ENCODE measurements at regions not wholly inside any gene's neighbourhood (a gene's known extent, or its start where the extent isn't known, plus 50 kb on each side); places are given as distances from the start of the nearest gene placed in this dataset.

- no peak overlapping the region for H3K27ac ChIP-seq
- peaks cover 0 to 9% (median 0%) of the 10 kb centered on the region in 3 donors for H3K4me1 ChIP-seq
- peaks cover 0 to 14% (median 0%) of the 10 kb centered on the region in 4 donors for H3K27me3 ChIP-seq
- no peaks in the 10 kb centered on the region for H3K9me3 ChIP-seq
- WGBS, 2 donors = 80 to 83% methylated on average over 8 to 10 of the region's 24 CpGs
- H3K4me3 ChIP-seq = no peak overlapping the region
- TF ChIP-seq CTCF (IDR thresholded peaks at IDR 0.05) (no peak), POLR2A (IDR thresholded peaks at IDR 0.05) (no peak)
- intact Hi-C loops (cut with DNase I) = no loop called here
- no peaks in the 10 kb centered on the region for H3K36me3 ChIP-seq
- DNase-seq = no peak
Observed at GRCh38 chr7:155889636-155890511, 77.6 kb upstream of the SHH start.

- Histone ChIP-seq H3K36me3 (no peaks in the 10 kb centered on the region), H3K27me3 (peaks cover 0 to 11% (median 0%) of the 10 kb centered on the region in 4 donors), H3K4me1 (peaks cover 0 to 9% (median 0%) of the 10 kb centered on the region in 3 donors), H3K4me3 (no peak overlapping the region), H3K27ac (no peak overlapping the region), H3K9me3 (no peaks in the 10 kb centered on the region)
- no peak for TF ChIP-seq CTCF (IDR thresholded peaks at IDR 0.05)
- no peak for TF ChIP-seq POLR2A (IDR thresholded peaks at IDR 0.05)
- intact Hi-C loops (cut with DNase I) = no loop called here
- no peak for DNase-seq
- WGBS, 2 donors = 57 to 78% methylated on average over 1 to 3 of the region's 11 CpGs
Observed at GRCh38 chr7:155887174-155887525, 74.9 kb upstream of the SHH start.

- H3K4me3 ChIP-seq = no peak overlapping the region
- peaks cover 0 to 9% (median 0%) of the 10 kb centered on the region in 3 donors for H3K4me1 ChIP-seq
- intact Hi-C loops (cut with DNase I) = no loop called here
- DNase-seq = no peak
- WGBS, 2 donors = 77 to 86% methylated on average over 17 to 27 of the region's 37 CpGs
- TF ChIP-seq POLR2A (IDR thresholded peaks at IDR 0.05) (no peak), CTCF (IDR thresholded peaks at IDR 0.05) (no peak)
- H3K27me3 ChIP-seq = peaks cover 0 to 11% (median 0%) of the 10 kb centered on the region in 4 donors
- H3K27ac ChIP-seq = no peak overlapping the region
- H3K36me3 ChIP-seq = no peaks in the 10 kb centered on the region
- no peaks in the 10 kb centered on the region for H3K9me3 ChIP-seq
Observed at GRCh38 chr7:155886391-155887173, 74.3 kb upstream of the SHH start.

- H3K9me3 ChIP-seq = no peaks in the 10 kb centered on the region
- WGBS, 2 donors = 51 to 55% methylated on average over 16 to 22 of the region's 24 CpGs
- H3K27ac ChIP-seq = peak overlapping the region in 2 of 4 donors; percentile 18 to 25
- intact Hi-C loops (cut with DNase I) = no loop called here
- peak overlapping the region in 1 of 4 donors; percentile 19 for H3K4me3 ChIP-seq
- TF ChIP-seq POLR2A (IDR thresholded peaks at IDR 0.05) = no peak
- H3K27me3 ChIP-seq = peaks cover 0 to 11% (median 0%) of the 10 kb centered on the region in 4 donors
- DNase-seq = no peak
- H3K4me1 ChIP-seq = peaks cover 0 to 9% (median 0%) of the 10 kb centered on the region in 3 donors
- H3K36me3 ChIP-seq = no peaks in the 10 kb centered on the region
Observed at GRCh38 chr7:155885167-155886155, 73.2 kb upstream of the SHH start.

All from esophagus squamous epithelium (tissue), 5 donors.